ENCODE measurements at regions not wholly inside any gene's neighbourhood (a gene's known extent, or its start where the extent isn't known, plus 50 kb on each side); places are given as distances from the start of the nearest gene placed in this dataset.

DNA sequence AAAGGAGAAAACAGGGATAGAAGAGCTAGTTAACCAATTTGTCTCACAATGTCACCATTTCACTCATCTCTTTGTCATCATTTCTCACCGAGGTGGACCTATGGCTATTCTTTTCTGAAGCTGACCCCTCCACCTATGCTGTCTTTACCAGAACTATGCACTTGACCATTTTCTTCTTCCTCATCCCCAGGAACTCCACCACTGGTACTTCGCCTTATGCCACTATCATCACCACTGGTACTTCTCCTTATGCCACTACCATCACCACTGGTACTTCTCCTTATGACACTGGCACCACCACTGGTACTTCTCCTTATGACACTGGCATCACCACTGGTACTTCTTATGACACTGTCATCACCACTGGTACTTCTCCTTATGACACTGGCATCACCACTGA, 745.8 kb upstream of the CHAC2 start:
- Histone ChIP-seq H3K4me2 (ENCODE audit: control insufficient read depth, insufficient read depth) (no peak overlapping the region), H3K36me3 (ENCODE audit: control insufficient read depth in 2 of 2, insufficient read depth in 2 of 2, low read length in 1 of 2) (no peaks in the 10 kb centered on the region), H2AFZ (ENCODE audit: control insufficient read depth, low read depth, low read length) (no peak overlapping the region), H3K27me3 (replicated peaks in 1 of 2; ENCODE audit: control insufficient read depth in 2 of 2, insufficient read depth in 2 of 2, low read length in 1 of 2) (no peaks in the 10 kb centered on the region), H3K9ac (ENCODE audit: control insufficient read depth, insufficient read depth, low read length) (no peak overlapping the region), H3K27ac (ENCODE audit: control insufficient read depth, insufficient read depth) (no peak overlapping the region), H3K4me1 (ENCODE audit: control insufficient read depth, insufficient read depth, low read length) (no peaks in the 10 kb centered on the region), H3K4me3 (no peak overlapping the region), H3K9me3 (replicated peaks; ENCODE audit: control insufficient read depth, insufficient read depth, low read length) (no peaks in the 10 kb centered on the region), H4K20me1 (ENCODE audit: control insufficient read depth, insufficient read depth) (no peaks in the 10 kb centered on the region), H3K79me2 (ENCODE audit: control insufficient read depth, insufficient read depth, low read length) (no peaks in the 10 kb centered on the region)
- POLR2A ChIA-PET: no interaction called here
- FAIRE-seq: no peak
- RAD21 ChIA-PET (ENCODE audit: unreplicated experiment): no interaction called here
- in situ Hi-C loops (cut with MboI): no loop called here
- SMC1A ChIA-PET (ENCODE audit: uncharacterized antibody, unreplicated experiment): no interaction called here
- TF ChIP-seq CHD2 (IDR thresholded peaks at IDR 0.05; ENCODE audit: borderline replicate concordance, low read depth, low read length): no peak
- intact Hi-C loops (cut with micrococcal nuclease; ENCODE audit: unreplicated experiment): no loop called here
- no TSS peak for BruUV-seq (replicated peaks)
- ATAC-seq: no peak
- 2% methylated on average over 2 of the region's 2 CpGs for WGBS (ENCODE audit: insufficient coverage, insufficient replicate concordance, low lambda C conversion rate, missing lambda C conversion rate)
- no peak for DNase-seq (ENCODE audit: low read depth, low spot score)
- CTCF ChIA-PET: no interaction called here

DNA sequence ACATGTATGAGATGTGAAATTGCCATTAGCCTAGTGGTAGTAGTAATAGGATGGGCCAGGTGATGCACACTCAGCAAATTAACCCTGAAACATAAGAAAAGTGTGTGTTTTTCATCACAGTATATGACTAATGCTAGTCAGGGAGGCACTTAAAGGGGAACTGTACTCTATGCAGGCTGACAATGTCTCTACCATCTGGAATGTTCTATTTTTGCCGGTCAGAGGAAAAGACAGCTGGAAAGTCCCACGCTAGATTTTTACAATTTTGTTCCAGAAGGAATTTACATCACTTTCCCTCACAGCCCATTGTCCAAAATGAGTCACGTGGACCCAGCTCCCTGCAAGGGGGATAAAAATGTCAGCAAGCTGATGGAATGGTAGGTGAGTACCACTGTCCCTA, 746.3 kb upstream of the CHAC2 start:
- Histone ChIP-seq H3K9me3 (replicated peaks; ENCODE audit: control insufficient read depth, insufficient read depth, low read length) (no peaks in the 10 kb centered on the region), H3K4me3 (no peak overlapping the region), H2AFZ (ENCODE audit: control insufficient read depth, low read depth, low read length) (no peak overlapping the region), H3K36me3 (ENCODE audit: control insufficient read depth in 2 of 2, insufficient read depth in 2 of 2, low read length in 1 of 2) (no peaks in the 10 kb centered on the region), H3K9ac (ENCODE audit: control insufficient read depth, insufficient read depth, low read length) (no peak overlapping the region), H4K20me1 (ENCODE audit: control insufficient read depth, insufficient read depth) (no peaks in the 10 kb centered on the region), H3K79me2 (ENCODE audit: control insufficient read depth, insufficient read depth, low read length) (no peaks in the 10 kb centered on the region), H3K4me1 (ENCODE audit: control insufficient read depth, insufficient read depth, low read length) (no peaks in the 10 kb centered on the region), H3K4me2 (ENCODE audit: control insufficient read depth, insufficient read depth) (no peak overlapping the region), H3K27me3 (replicated peaks in 1 of 2; ENCODE audit: control insufficient read depth in 2 of 2, insufficient read depth in 2 of 2, low read length in 1 of 2) (no peaks in the 10 kb centered on the region), H3K27ac (ENCODE audit: control insufficient read depth, insufficient read depth) (no peak overlapping the region)
- no TSS peak for BruUV-seq (replicated peaks)
- ChIA-PET RAD21 (ENCODE audit: unreplicated experiment) (no interaction called here), CTCF (no interaction called here), POLR2A (no interaction called here), SMC1A (ENCODE audit: uncharacterized antibody, unreplicated experiment) (no interaction called here)
- no peak for ATAC-seq
- no peak for FAIRE-seq
- in situ Hi-C loops (cut with MboI): no loop called here
- no peak for TF ChIP-seq NFYA (IDR thresholded peaks at IDR 0.05; ENCODE audit: borderline replicate concordance, low read depth, low read length)
- TF ChIP-seq, protein P1, sequence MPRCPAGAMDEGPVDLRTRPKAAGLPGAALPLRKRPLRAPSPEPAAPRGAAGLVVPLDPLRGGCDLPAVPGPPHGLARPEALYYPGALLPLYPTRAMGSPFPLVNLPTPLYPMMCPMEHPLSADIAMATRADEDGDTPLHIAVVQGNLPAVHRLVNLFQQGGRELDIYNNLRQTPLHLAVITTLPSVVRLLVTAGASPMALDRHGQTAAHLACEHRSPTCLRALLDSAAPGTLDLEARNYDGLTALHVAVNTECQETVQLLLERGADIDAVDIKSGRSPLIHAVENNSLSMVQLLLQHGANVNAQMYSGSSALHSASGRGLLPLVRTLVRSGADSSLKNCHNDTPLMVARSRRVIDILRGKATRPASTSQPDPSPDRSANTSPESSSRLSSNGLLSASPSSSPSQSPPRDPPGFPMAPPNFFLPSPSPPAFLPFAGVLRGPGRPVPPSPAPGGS (IDR thresholded peaks at IDR 0.05; ENCODE audit: borderline replicate concordance, insufficient read depth, low read depth, low read length, poor library complexity, severe bottlenecking): no peak
- TF ChIP-seq, protein P2, sequence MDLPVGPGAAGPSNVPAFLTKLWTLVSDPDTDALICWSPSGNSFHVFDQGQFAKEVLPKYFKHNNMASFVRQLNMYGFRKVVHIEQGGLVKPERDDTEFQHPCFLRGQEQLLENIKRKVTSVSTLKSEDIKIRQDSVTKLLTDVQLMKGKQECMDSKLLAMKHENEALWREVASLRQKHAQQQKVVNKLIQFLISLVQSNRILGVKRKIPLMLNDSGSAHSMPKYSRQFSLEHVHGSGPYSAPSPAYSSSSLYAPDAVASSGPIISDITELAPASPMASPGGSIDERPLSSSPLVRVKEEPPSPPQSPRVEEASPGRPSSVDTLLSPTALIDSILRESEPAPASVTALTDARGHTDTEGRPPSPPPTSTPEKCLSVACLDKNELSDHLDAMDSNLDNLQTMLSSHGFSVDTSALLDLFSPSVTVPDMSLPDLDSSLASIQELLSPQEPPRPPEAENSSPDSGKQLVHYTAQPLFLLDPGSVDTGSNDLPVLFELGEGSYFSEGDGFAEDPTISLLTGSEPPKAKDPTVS (IDR thresholded peaks at IDR 0.05; ENCODE audit: low read depth, low read length): no peak
- TF ChIP-seq SIN3A (IDR thresholded peaks at IDR 0.05; ENCODE audit: low read depth, low read length): no peak
- TF ChIP-seq NRF1 (conservative IDR thresholded peaks at IDR 0.05; ENCODE audit: low read depth, low read length): no peak
- TF ChIP-seq TAF1 (IDR thresholded peaks at IDR 0.05; ENCODE audit: borderline replicate concordance, low read depth, low read length): no peak
- TF ChIP-seq, protein P3, sequence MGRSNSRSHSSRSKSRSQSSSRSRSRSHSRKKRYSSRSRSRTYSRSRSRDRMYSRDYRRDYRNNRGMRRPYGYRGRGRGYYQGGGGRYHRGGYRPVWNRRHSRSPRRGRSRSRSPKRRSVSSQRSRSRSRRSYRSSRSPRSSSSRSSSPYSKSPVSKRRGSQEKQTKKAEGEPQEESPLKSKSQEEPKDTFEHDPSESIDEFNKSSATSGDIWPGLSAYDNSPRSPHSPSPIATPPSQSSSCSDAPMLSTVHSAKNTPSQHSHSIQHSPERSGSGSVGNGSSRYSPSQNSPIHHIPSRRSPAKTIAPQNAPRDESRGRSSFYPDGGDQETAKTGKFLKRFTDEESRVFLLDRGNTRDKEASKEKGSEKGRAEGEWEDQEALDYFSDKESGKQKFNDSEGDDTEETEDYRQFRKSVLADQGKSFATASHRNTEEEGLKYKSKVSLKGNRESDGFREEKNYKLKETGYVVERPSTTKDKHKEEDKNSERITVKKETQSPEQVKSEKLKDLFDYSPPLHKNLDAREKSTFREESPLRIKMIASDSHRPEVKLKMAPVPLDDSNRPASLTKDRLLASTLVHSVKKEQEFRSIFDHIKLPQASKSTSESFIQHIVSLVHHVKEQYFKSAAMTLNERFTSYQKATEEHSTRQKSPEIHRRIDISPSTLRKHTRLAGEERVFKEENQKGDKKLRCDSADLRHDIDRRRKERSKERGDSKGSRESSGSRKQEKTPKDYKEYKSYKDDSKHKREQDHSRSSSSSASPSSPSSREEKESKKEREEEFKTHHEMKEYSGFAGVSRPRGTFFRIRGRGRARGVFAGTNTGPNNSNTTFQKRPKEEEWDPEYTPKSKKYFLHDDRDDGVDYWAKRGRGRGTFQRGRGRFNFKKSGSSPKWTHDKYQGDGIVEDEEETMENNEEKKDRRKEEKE (IDR thresholded peaks at IDR 0.05): no peak
- no peak for TF ChIP-seq RAD21 (IDR thresholded peaks at IDR 0.05; ENCODE audit: insufficient read depth, low read depth, low read length)
- no peak for TF ChIP-seq RUNX3 (IDR thresholded peaks at IDR 0.05; ENCODE audit: low read length)
- no peak for DNase-seq (ENCODE audit: low read depth, low spot score)
- 33% methylated on average over 3 of the region's 3 CpGs for WGBS (ENCODE audit: insufficient coverage, insufficient replicate concordance, low lambda C conversion rate, missing lambda C conversion rate)
- intact Hi-C loops (cut with micrococcal nuclease; ENCODE audit: unreplicated experiment): no loop called here
